Tibial nerve (tissue), 4 donors: ENCODE measurements at regions not wholly inside any gene's neighbourhood (a gene's known extent, or its start where the extent isn't known, plus 50 kb on each side); places are given as distances from the start of the nearest gene placed in this dataset.
A peak's percentile ranks its signal among the peaks of the same experiment; 100 is the strongest.

Experiments
- DNase-seq, 2 donors: peaks; one replicate each; pipeline ENCODE4 v3.0.0-alpha.2; 2019; ENCODE audit warnings: low spot score in 2 of 2
- H3K27ac ChIP-seq, 4 donors: fragments of 200-600 bp; sonication (generic) in 3 of 4; one replicate each; pipeline ENCODE4 v1.5.1; 2017 to 2019; ENCODE audit warnings: mild to moderate bottlenecking in 1 of 4
- H3K27me3 ChIP-seq, 2 donors: fragments of 200-600 bp; sonication (generic) in 1 of 2; one replicate each; pipeline versions ENCODE4 v1.5.1 to v1.6.0; 2017 to 2019
- H3K36me3 ChIP-seq, 3 donors: fragments of 200-600 bp; sonication (generic); one replicate each; pipeline ENCODE4 v1.5.1; 2018 to 2019
- H3K4me1 ChIP-seq, 4 donors: fragments of 200-600 bp; sonication (generic) in 3 of 4; one replicate each; pipeline ENCODE4 v1.5.1; 2017 to 2019
- H3K4me3 ChIP-seq, 4 donors: fragments of 200-600 bp; sonication (generic) in 3 of 4; one replicate each; pipeline ENCODE4 v1.5.1; 2017 to 2019; ENCODE audit warnings: mild to moderate bottlenecking in 1 of 4, moderate library complexity in 1 of 4
- H3K9me3 ChIP-seq, 4 donors: fragments of 200-600 bp; sonication (generic) in 3 of 4; one replicate each; pipeline ENCODE4 v1.5.1; 2017 to 2019
- EP300 ChIP-seq, 2 donors: sonication (generic); formaldehyde crosslinking; IDR thresholded peaks; one replicate each; pipeline ENCODE4 v1.6.1; 2017; ENCODE audit warnings: antibody characterized with exemption in 2 of 2, mild to moderate bottlenecking in 1 of 2
- POLR2A ChIP-seq, 2 donors: fragments of 450-650 bp; IDR thresholded peaks; one replicate each; pipeline ENCODE4 v1.6.1; 2017; ENCODE audit warnings: antibody characterized with exemption in 2 of 2, mild to moderate bottlenecking in 2 of 2, moderate library complexity in 2 of 2
- WGBS, 2 donors: methylation state at CpG; one replicate each; pipeline ENCODE4 v1.1.5; 2018; 5-methylcytosine and 5-hydroxymethylcytosine counted together
- TF ChIP-seq, protein P1 (sequence below), 5 experiments: fragments of 200-600 bp in 3 of 5; fragments of 450-650 bp in 2 of 5; sonication (generic) in 3 of 5; IDR thresholded peaks; one replicate each; pipeline ENCODE4 v1.5.1; 2016 to 2019; ENCODE audit warnings: antibody characterized with exemption in 5 of 5, mild to moderate bottlenecking in 3 of 5, moderate library complexity in 2 of 5

- no peak for DNase-seq
- no peak overlapping the region for H3K4me3 ChIP-seq
- H3K4me1 ChIP-seq = peaks cover 0 to 29% (median 0%) of the 10 kb centered on the region in 4 donors
- WGBS, 2 donors = 53 to 60% methylated on average over 3 of the region's 3 CpGs
- H3K27me3 ChIP-seq = no peaks in the 10 kb centered on the region
- H3K27ac ChIP-seq = no peak overlapping the region
- H3K9me3 ChIP-seq = no peaks in the 10 kb centered on the region
- TF ChIP-seq, protein P1, sequence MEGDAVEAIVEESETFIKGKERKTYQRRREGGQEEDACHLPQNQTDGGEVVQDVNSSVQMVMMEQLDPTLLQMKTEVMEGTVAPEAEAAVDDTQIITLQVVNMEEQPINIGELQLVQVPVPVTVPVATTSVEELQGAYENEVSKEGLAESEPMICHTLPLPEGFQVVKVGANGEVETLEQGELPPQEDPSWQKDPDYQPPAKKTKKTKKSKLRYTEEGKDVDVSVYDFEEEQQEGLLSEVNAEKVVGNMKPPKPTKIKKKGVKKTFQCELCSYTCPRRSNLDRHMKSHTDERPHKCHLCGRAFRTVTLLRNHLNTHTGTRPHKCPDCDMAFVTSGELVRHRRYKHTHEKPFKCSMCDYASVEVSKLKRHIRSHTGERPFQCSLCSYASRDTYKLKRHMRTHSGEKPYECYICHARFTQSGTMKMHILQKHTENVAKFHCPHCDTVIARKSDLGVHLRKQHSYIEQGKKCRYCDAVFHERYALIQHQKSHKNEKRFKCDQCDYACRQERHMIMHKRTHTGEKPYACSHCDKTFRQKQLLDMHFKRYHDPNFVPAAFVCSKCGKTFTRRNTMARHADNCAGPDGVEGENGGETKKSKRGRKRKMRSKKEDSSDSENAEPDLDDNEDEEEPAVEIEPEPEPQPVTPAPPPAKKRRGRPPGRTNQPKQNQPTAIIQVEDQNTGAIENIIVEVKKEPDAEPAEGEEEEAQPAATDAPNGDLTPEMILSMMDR (IDR thresholded peaks at IDR 0.05) = no peak
- TF ChIP-seq EP300 (IDR thresholded peaks at IDR 0.05) = no peak
- no peak for TF ChIP-seq POLR2A (IDR thresholded peaks at IDR 0.05)
- no peaks in the 10 kb centered on the region for H3K36me3 ChIP-seq
These were observed 165.4 kb upstream of the LDB2 start for GRCh38 chr4:17063888-17064287.

GRCh38 chr4:17060230-17060629, 161.8 kb upstream of the LDB2 start:
- H3K36me3 ChIP-seq = no peaks in the 10 kb centered on the region
- TF ChIP-seq, protein P1 (IDR thresholded peaks at IDR 0.05) = no peak
- TF ChIP-seq POLR2A (IDR thresholded peaks at IDR 0.05) (no peak), EP300 (IDR thresholded peaks at IDR 0.05) (no peak)
- WGBS, 2 donors = 94 to 96% methylated on average over 4 of the region's 4 CpGs
- H3K4me1 ChIP-seq = peaks cover 0 to 35% (median 0%) of the 10 kb centered on the region in 4 donors
- H3K4me3 ChIP-seq = no peak overlapping the region
- no peak for DNase-seq
- no peaks in the 10 kb centered on the region for H3K27me3 ChIP-seq
- no peaks in the 10 kb centered on the region for H3K9me3 ChIP-seq
- H3K27ac ChIP-seq = peak overlapping the region in 1 of 4 donors; percentile 50

- Histone ChIP-seq H3K27ac (peak overlapping the region in 2 of 4 donors; percentile 41 to 50), H3K36me3 (no peaks in the 10 kb centered on the region), H3K4me3 (peak overlapping the region in 3 of 4 donors; percentile 5 to 24 (median 15)), H3K27me3 (no peaks in the 10 kb centered on the region), H3K9me3 (no peaks in the 10 kb centered on the region), H3K4me1 (peaks cover 0 to 33% (median 0%) of the 10 kb centered on the region in 4 donors)
- WGBS, 2 donors = 15 to 23% methylated on average over 10 of the region's 10 CpGs
- peak; percentile 12 to 27 for DNase-seq
- TF ChIP-seq POLR2A (IDR thresholded peaks at IDR 0.05) (no peak), EP300 (IDR thresholded peaks at IDR 0.05) (peak in 1 of 2 donors; percentile 29)
These were observed 160.7 kb upstream of the LDB2 start for GRCh38 chr4:17058916-17059741.

GRCh38 chr4:17058536-17058915, 160.1 kb upstream of the LDB2 start:
- Histone ChIP-seq H3K9me3 (no peaks in the 10 kb centered on the region), H3K4me1 (peaks cover 0 to 28% (median 0%) of the 10 kb centered on the region in 4 donors), H3K27ac (peak overlapping the region in 2 of 4 donors; percentile 41 to 50), H3K27me3 (no peaks in the 10 kb centered on the region), H3K36me3 (no peaks in the 10 kb centered on the region), H3K4me3 (peak overlapping the region in 2 of 4 donors; percentile 15 to 24)
- peak in 1 of 2 donors; percentile 26 for DNase-seq
- WGBS, 2 donors = 27 to 28% methylated on average over 4 of the region's 4 CpGs
- no peak for TF ChIP-seq EP300 (IDR thresholded peaks at IDR 0.05)
- TF ChIP-seq, protein P1 (IDR thresholded peaks at IDR 0.05) = no peak
- no peak for TF ChIP-seq POLR2A (IDR thresholded peaks at IDR 0.05)

GRCh38 chr4:17057035-17057434, 158.6 kb upstream of the LDB2 start:
- no peak overlapping the region for H3K27ac ChIP-seq
- TF ChIP-seq POLR2A (IDR thresholded peaks at IDR 0.05) = no peak
- TF ChIP-seq, protein P1 (IDR thresholded peaks at IDR 0.05) = no peak
- no peak for TF ChIP-seq EP300 (IDR thresholded peaks at IDR 0.05)
- H3K9me3 ChIP-seq = no peaks in the 10 kb centered on the region
- no peaks in the 10 kb centered on the region for H3K36me3 ChIP-seq
- H3K27me3 ChIP-seq = no peaks in the 10 kb centered on the region
- peaks cover 0 to 28% (median 0%) of the 10 kb centered on the region in 4 donors for H3K4me1 ChIP-seq
- H3K4me3 ChIP-seq = no peak overlapping the region
- no peak for DNase-seq
- 82% methylated on average over 6 of the region's 6 CpGs for WGBS, 2 donors
